ENCODE measurements at regions not wholly inside any gene's neighbourhood (a gene's known extent, or its start where the extent isn't known, plus 50 kb on each side); places are given as distances from the start of the nearest gene placed in this dataset.

DNA sequence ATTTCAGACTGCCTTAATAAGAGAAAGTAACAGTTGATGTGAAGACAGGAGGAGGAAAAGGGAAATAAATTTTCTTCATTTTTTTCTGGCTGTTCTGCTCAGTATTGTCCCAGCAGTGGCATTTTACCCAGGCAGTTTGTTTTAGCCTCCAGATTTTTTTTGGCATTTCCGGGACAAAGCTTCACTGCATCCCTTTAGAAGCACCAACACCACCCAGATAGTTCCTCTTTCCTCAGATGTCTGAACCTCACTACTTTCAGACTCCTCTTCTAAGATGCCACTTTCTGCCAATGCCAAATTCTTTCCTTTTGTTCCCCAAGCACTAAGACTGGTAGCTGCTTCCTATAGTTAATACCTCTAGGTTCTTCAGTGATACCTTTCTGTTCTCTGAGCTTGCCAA, 480.1 kb upstream of the SLC10A2 start:
- TF ChIP-seq, protein P1, sequence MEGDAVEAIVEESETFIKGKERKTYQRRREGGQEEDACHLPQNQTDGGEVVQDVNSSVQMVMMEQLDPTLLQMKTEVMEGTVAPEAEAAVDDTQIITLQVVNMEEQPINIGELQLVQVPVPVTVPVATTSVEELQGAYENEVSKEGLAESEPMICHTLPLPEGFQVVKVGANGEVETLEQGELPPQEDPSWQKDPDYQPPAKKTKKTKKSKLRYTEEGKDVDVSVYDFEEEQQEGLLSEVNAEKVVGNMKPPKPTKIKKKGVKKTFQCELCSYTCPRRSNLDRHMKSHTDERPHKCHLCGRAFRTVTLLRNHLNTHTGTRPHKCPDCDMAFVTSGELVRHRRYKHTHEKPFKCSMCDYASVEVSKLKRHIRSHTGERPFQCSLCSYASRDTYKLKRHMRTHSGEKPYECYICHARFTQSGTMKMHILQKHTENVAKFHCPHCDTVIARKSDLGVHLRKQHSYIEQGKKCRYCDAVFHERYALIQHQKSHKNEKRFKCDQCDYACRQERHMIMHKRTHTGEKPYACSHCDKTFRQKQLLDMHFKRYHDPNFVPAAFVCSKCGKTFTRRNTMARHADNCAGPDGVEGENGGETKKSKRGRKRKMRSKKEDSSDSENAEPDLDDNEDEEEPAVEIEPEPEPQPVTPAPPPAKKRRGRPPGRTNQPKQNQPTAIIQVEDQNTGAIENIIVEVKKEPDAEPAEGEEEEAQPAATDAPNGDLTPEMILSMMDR (conservative IDR thresholded peaks at IDR 0.05; ENCODE audit: low read length), result no peak
- no peak for TF ChIP-seq EZH2phosphoT487 (IDR thresholded peaks at IDR 0.05; ENCODE audit: borderline replicate concordance, low read depth, low read length)

Measured in OCI-LY7 (cell line).